MM.1S (cell line): ENCODE measurements at regions not wholly inside any gene's neighbourhood (a gene's known extent, or its start where the extent isn't known, plus 50 kb on each side); places are given as distances from the start of the nearest gene placed in this dataset.

Source experiments
- DNase-seq: peaks from one replicate; pipeline ENCODE4 v3.0.0-alpha.2; 2015
- H2AFZ ChIP-seq: fragments of 300-600 bp; sonication (generic); 2 replicates; pipeline ENCODE4 v1.6.0; 2016; ENCODE audit warnings: antibody characterized with exemption, low read length
- H3F3A ChIP-seq: fragments of 300-600 bp; sonication (generic); 2 replicates; pipeline ENCODE4 v1.6.1; 2016; ENCODE audit warnings: mild to moderate bottlenecking, antibody characterized with exemption, low read length, moderate library complexity, mixed read lengths; ENCODE audit not compliant: insufficient read depth
- H3K27ac ChIP-seq: fragments of 300-600 bp; sonication (generic); 2 replicates; pipeline ENCODE4 v1.5.1; 2016; ENCODE audit warnings: mild to moderate bottlenecking, low read length
- H3K27me3 ChIP-seq: fragments of 300-600 bp; sonication (generic); replicated peaks from 2 replicates; pipeline ENCODE4 v1.6.0; 2016; ENCODE audit warnings: low read length; ENCODE audit not compliant: insufficient read depth
- H3K36me3 ChIP-seq: fragments of 300-600 bp; sonication (generic); replicated peaks from 2 replicates; pipeline ENCODE4 v1.6.1; 2016; ENCODE audit warnings: mild to moderate bottlenecking, low read length, mixed read lengths; ENCODE audit not compliant: insufficient read depth
- H3K4me1 ChIP-seq: fragments of 300-600 bp; sonication (generic); 2 replicates; pipeline ENCODE4 v1.6.1; 2016; ENCODE audit warnings: low read length, mixed read lengths
- H3K4me2 ChIP-seq: fragments of 300-600 bp; sonication (generic); 2 replicates; pipeline ENCODE4 v1.6.0; 2016; ENCODE audit warnings: low read depth, low read length
- H3K4me3 ChIP-seq: fragments of 300-600 bp; sonication (generic); 2 replicates; pipeline ENCODE4 v1.5.1; 2016; ENCODE audit warnings: low read length, mixed read lengths
- H3K79me2 ChIP-seq: fragments of 300-600 bp; sonication (generic); 2 replicates; pipeline ENCODE4 v1.6.1; 2016; ENCODE audit warnings: mixed run types, low read length, mixed read lengths
- H3K9ac ChIP-seq: fragments of 300-600 bp; sonication (generic); 2 replicates; pipeline ENCODE4 v1.6.1; 2016; ENCODE audit warnings: low read length, mixed read lengths
- H3K9me2 ChIP-seq: fragments of 300-600 bp; sonication (generic); replicated peaks from 2 replicates; pipeline ENCODE4 v1.6.1; 2016; ENCODE audit warnings: mild to moderate bottlenecking, low read length, mixed read lengths; ENCODE audit not compliant: insufficient read depth
- H3K9me3 ChIP-seq: fragments of 300-600 bp; sonication (generic); replicated peaks from 2 replicates; pipeline ENCODE4 v1.6.1; 2016; ENCODE audit warnings: mild to moderate bottlenecking, low read length, mixed read lengths; ENCODE audit not compliant: insufficient read depth
- H4K20me1 ChIP-seq: fragments of 300-600 bp; sonication (generic); 2 replicates; pipeline ENCODE4 v1.6.1; 2016; ENCODE audit warnings: mild to moderate bottlenecking, low read length, moderate library complexity, mixed read lengths; ENCODE audit not compliant: insufficient read depth
- EZH2 ChIP-seq: fragments of 300-600 bp; sonication (generic); optimal IDR thresholded peaks from 2 replicates; pipeline ENCODE3; 2017; ENCODE audit warnings: low read depth, mild to moderate bottlenecking, antibody characterized with exemption, low read length, mixed read lengths
- EZH2phosphoT487 ChIP-seq: fragments of 300-600 bp; sonication (generic); IDR thresholded peaks from 2 replicates; pipeline ENCODE4 v1.6.1; 2018; ENCODE audit warnings: antibody characterized with exemption, low read length
- TF ChIP-seq, protein P1 (sequence below): fragments of 300-600 bp; sonication (generic); IDR thresholded peaks from 2 replicates; pipeline ENCODE4 v1.5.1; 2016; ENCODE audit warnings: antibody characterized with exemption, low read length, mixed read lengths

- Histone ChIP-seq H3K4me2 (no peak overlapping the region), H3F3A (no peaks in the 10 kb centered on the region), H3K36me3 (no peaks in the 10 kb centered on the region), H2AFZ (no peak overlapping the region), H3K9me2 (no peaks in the 10 kb centered on the region), H3K27me3 (no peaks in the 10 kb centered on the region), H3K4me1 (no peaks in the 10 kb centered on the region), H3K27ac (no peak overlapping the region), H3K9me3 (no peaks in the 10 kb centered on the region), H3K4me3 (no peak overlapping the region), H3K9ac (no peak overlapping the region), H4K20me1 (no peaks in the 10 kb centered on the region), H3K79me2 (no peaks in the 10 kb centered on the region)
- no peak for DNase-seq
- TF ChIP-seq EZH2 (no peak), EZH2phosphoT487 (no peak)
- TF ChIP-seq, protein P1, sequence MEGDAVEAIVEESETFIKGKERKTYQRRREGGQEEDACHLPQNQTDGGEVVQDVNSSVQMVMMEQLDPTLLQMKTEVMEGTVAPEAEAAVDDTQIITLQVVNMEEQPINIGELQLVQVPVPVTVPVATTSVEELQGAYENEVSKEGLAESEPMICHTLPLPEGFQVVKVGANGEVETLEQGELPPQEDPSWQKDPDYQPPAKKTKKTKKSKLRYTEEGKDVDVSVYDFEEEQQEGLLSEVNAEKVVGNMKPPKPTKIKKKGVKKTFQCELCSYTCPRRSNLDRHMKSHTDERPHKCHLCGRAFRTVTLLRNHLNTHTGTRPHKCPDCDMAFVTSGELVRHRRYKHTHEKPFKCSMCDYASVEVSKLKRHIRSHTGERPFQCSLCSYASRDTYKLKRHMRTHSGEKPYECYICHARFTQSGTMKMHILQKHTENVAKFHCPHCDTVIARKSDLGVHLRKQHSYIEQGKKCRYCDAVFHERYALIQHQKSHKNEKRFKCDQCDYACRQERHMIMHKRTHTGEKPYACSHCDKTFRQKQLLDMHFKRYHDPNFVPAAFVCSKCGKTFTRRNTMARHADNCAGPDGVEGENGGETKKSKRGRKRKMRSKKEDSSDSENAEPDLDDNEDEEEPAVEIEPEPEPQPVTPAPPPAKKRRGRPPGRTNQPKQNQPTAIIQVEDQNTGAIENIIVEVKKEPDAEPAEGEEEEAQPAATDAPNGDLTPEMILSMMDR, result no peak
These were observed 1014.1 kb downstream of the TBL1XR1 start for GRCh38 chr3:176183181-176183580.

DNA sequence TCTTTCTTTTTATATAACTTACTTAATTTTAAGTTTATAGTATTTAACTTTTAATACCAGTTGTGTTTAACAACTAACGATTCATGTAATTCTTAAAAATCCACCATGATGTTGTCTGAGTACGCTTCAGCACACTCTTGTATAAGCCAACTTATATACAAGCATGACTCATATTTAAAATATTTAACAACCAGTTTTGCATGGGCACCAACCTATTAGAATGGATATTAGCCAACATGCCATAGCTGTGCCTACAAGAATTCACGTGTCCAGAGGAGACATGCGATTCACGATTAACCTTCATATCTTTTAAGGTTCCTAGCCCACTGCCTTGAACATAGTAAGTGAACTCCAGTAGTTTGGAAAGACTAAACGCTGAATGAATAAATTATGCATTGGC lies 1023.2 kb downstream of the TBL1XR1 start:
- Histone ChIP-seq H3K27me3 (no peaks in the 10 kb centered on the region), H3K4me2 (no peak overlapping the region), H3K4me3 (no peak overlapping the region), H3K27ac (no peak overlapping the region), H3F3A (no peaks in the 10 kb centered on the region), H4K20me1 (no peaks in the 10 kb centered on the region), H3K9me2 (no peaks in the 10 kb centered on the region), H2AFZ (no peak overlapping the region), H3K9me3 (no peaks in the 10 kb centered on the region), H3K9ac (no peak overlapping the region), H3K4me1 (no peaks in the 10 kb centered on the region), H3K36me3 (no peaks in the 10 kb centered on the region), H3K79me2 (no peaks in the 10 kb centered on the region)
- TF ChIP-seq, protein P1, result no peak
- TF ChIP-seq EZH2 (no peak), EZH2phosphoT487 (no peak)
- no peak for DNase-seq

- no peak for DNase-seq
- Histone ChIP-seq H3K9me3 (no peaks in the 10 kb centered on the region), H3K9me2 (no peaks in the 10 kb centered on the region), H3K4me2 (no peak overlapping the region), H3K79me2 (no peaks in the 10 kb centered on the region), H3K27me3 (no peaks in the 10 kb centered on the region), H3K4me3 (no peak overlapping the region), H4K20me1 (no peaks in the 10 kb centered on the region), H3K9ac (no peak overlapping the region), H3F3A (no peaks in the 10 kb centered on the region), H3K4me1 (no peaks in the 10 kb centered on the region), H3K36me3 (no peaks in the 10 kb centered on the region), H3K27ac (no peak overlapping the region), H2AFZ (no peak overlapping the region)
- TF ChIP-seq EZH2phosphoT487 (no peak), EZH2 (no peak)
- TF ChIP-seq, protein P1, result no peak
These were observed 1024.8 kb downstream of the TBL1XR1 start for GRCh38 chr3:176172492-176172891.
